H9 (cell line): ENCODE measurements at regions not wholly inside any gene's neighbourhood (a gene's known extent, or its start where the extent isn't known, plus 50 kb on each side); places are given as distances from the start of the nearest gene placed in this dataset.
A peak's percentile ranks its signal among the peaks of the same experiment; 100 is the strongest.
"Not testable (repeated sequence)": the region's sequence is repeated elsewhere in the genome, so short reads cannot be mapped to it uniquely, and the experiment has no call there.

Experiments
- DNase-seq: peaks from one replicate; pipeline ENCODE4 v3.0.0-alpha.2; 2017
- H2AFZ ChIP-seq: one replicate; pipeline ENCODE4 v1.6.1; 2013; ENCODE audit warnings: mild to moderate bottlenecking, low read length, control low read depth, moderate library complexity
- H2AK5ac ChIP-seq: 2 replicates; pipeline ENCODE4 v1.6.1; 2013; ENCODE audit warnings: low read length, control low read depth, mixed read lengths; ENCODE audit not compliant: insufficient read length
- H2BK120ac ChIP-seq: one replicate; pipeline ENCODE4 v1.6.1; 2013; ENCODE audit warnings: low read depth, mild to moderate bottlenecking, low read length, control low read depth, inconsistent platforms; ENCODE audit not compliant: poor library complexity, severe bottlenecking
- H2BK12ac ChIP-seq: 2 replicates; pipeline ENCODE4 v1.6.1; 2013; ENCODE audit warnings: low read length, control low read depth, mixed read lengths, low read depth; ENCODE audit not compliant: insufficient read length
- H2BK15ac ChIP-seq: 2 replicates; pipeline ENCODE4 v1.6.1; 2013; ENCODE audit warnings: low read depth, low read length, control low read depth
- H2BK20ac ChIP-seq: one replicate; pipeline ENCODE4 v1.6.1; 2013; ENCODE audit warnings: low read depth, mild to moderate bottlenecking, low read length, control low read depth, inconsistent platforms; ENCODE audit not compliant: poor library complexity, severe bottlenecking
- H2BK5ac ChIP-seq: 2 replicates; pipeline ENCODE4 v1.6.1; 2013; ENCODE audit warnings: low read length, control low read depth, mixed read lengths; ENCODE audit not compliant: insufficient read length
- H3K14ac ChIP-seq: 2 replicates; pipeline ENCODE4 v1.6.1; 2013; ENCODE audit warnings: low read length, control low read depth; ENCODE audit not compliant: insufficient read depth
- H3K18ac ChIP-seq: 2 replicates; pipeline ENCODE4 v1.6.1; 2013; ENCODE audit warnings: low read depth, mild to moderate bottlenecking, mixed read lengths, low read length, control low read depth; ENCODE audit not compliant: insufficient read length
- H3K23ac ChIP-seq: 2 replicates; pipeline ENCODE4 v1.6.1; 2013; ENCODE audit warnings: low read length, control low read depth, mixed read lengths, low read depth; ENCODE audit not compliant: insufficient read length
- H3K23me2 ChIP-seq: 2 replicates; pipeline ENCODE4 v1.6.1; 2013; ENCODE audit warnings: low read depth, mild to moderate bottlenecking, mixed read lengths, low read length, control low read depth; ENCODE audit not compliant: insufficient read length, poor library complexity, severe bottlenecking
- H3K27ac ChIP-seq: 2 replicates; pipeline ENCODE4 v1.5.1; 2013; ENCODE audit warnings: low read length, control low read depth, mixed read lengths, low read depth; ENCODE audit not compliant: insufficient read length
- H3K27me3 ChIP-seq: 2 replicates; pipeline ENCODE4 v1.6.1; 2013; ENCODE audit warnings: low read length, control low read depth, inconsistent platforms; ENCODE audit not compliant: insufficient read depth
- H3K4ac ChIP-seq: 2 replicates; pipeline ENCODE4 v1.6.1; 2013; ENCODE audit warnings: low read depth, mild to moderate bottlenecking, control low read depth, inconsistent platforms, low read length, moderate library complexity
- H3K4me1 ChIP-seq: 2 replicates; pipeline ENCODE4 v1.6.1; 2013; ENCODE audit warnings: low read length, control low read depth, inconsistent platforms; ENCODE audit not compliant: insufficient read depth
- H3K4me2 ChIP-seq: 2 replicates; pipeline ENCODE4 v1.6.1; 2013; ENCODE audit warnings: low read length, control low read depth, mixed read lengths; ENCODE audit not compliant: insufficient read length, insufficient read depth
- H3K56ac ChIP-seq: 2 replicates; pipeline ENCODE4 v1.6.1; 2013; ENCODE audit warnings: low read depth, mild to moderate bottlenecking, mixed read lengths, low read length, control low read depth; ENCODE audit not compliant: insufficient read length
- H3K79me1 ChIP-seq: 2 replicates; pipeline ENCODE4 v1.6.1; 2013; ENCODE audit warnings: low read depth, mild to moderate bottlenecking, moderate library complexity, low read length, control low read depth, inconsistent platforms; ENCODE audit not compliant: insufficient read depth, poor library complexity, severe bottlenecking
- H3K79me2 ChIP-seq: 2 replicates; pipeline ENCODE4 v1.6.1; 2013; ENCODE audit warnings: low read length, control low read depth, inconsistent platforms; ENCODE audit not compliant: insufficient read depth
- H3K9ac ChIP-seq: 2 replicates; pipeline ENCODE4 v1.6.1; 2013; ENCODE audit warnings: low read length, control low read depth, mixed read lengths; ENCODE audit not compliant: insufficient read length; ENCODE audit errors: extremely low read depth
- H3K9me3 ChIP-seq: one replicate; pipeline ENCODE4 v1.6.1; 2013; ENCODE audit warnings: low read depth, low read length, inconsistent platforms; ENCODE audit not compliant: control insufficient read depth
- H3T11ph ChIP-seq: one replicate; pipeline ENCODE4 v1.6.1; 2013; ENCODE audit warnings: mild to moderate bottlenecking, low read length, control low read depth, inconsistent platforms
- H4K20me1 ChIP-seq: one replicate; pipeline ENCODE4 v1.6.1; 2013; ENCODE audit not compliant: control insufficient read depth, insufficient read length, insufficient read depth
- H4K5ac ChIP-seq: 2 replicates; pipeline ENCODE4 v1.6.1; 2013; ENCODE audit warnings: low read depth, mild to moderate bottlenecking, mixed read lengths, low read length, control low read depth; ENCODE audit not compliant: insufficient read length
- H4K8ac ChIP-seq: replicated peaks from 2 replicates; pipeline ENCODE4 v1.6.1; 2013; ENCODE audit warnings: low read length, control low read depth, mixed read lengths, low read depth; ENCODE audit not compliant: insufficient read length
- H4K91ac ChIP-seq: 2 replicates; pipeline ENCODE4 v1.6.1; 2013; ENCODE audit warnings: low read depth, mild to moderate bottlenecking, moderate library complexity, mixed read lengths, low read length, control low read depth; ENCODE audit not compliant: insufficient read length
- H3K27ac Mint-ChIP-seq, 3 experiments: 2 replicates in 2 of 3; 3 replicates in 1 of 3; pipeline ENCODE4 v1.8.0; 2020 to 2021; ENCODE audit warnings: mixed read lengths in 3 of 3, mild to moderate bottlenecking in 1 of 3, moderate library complexity in 1 of 3
- H3K27me3 Mint-ChIP-seq: 2 replicates; pipeline ENCODE4 v1.8.0; 2021; ENCODE audit warnings: low read depth, mild to moderate bottlenecking, moderate library complexity, mixed read lengths
- H3K36me3 Mint-ChIP-seq, 3 experiments: 2 replicates in 2 of 3; 3 replicates in 1 of 3; pipeline ENCODE4 v1.8.0; 2020 to 2021; ENCODE audit warnings: low read depth in 3 of 3, mixed read lengths in 3 of 3; ENCODE audit not compliant: insufficient read depth in 1 of 3
- H3K4me1 Mint-ChIP-seq, 2 experiments: 2 replicates each; pipeline ENCODE4 v1.8.0; 2020; ENCODE audit warnings: mixed read lengths in 2 of 2
- H3K4me3 Mint-ChIP-seq, 2 experiments: 2 replicates in 1 of 2; 3 replicates in 1 of 2; pipeline ENCODE4 v1.8.0; 2020 to 2021; ENCODE audit warnings: mild to moderate bottlenecking in 2 of 2, mixed read lengths in 2 of 2, moderate library complexity in 1 of 2
- H3K9me3 Mint-ChIP-seq, 2 experiments: 2 replicates in 1 of 2; 3 replicates in 1 of 2; pipeline ENCODE4 v1.8.0; 2020; ENCODE audit warnings: mild to moderate bottlenecking in 2 of 2, mixed read lengths in 2 of 2, moderate library complexity in 1 of 2
- WGBS: extraction: QIAGEN DNeasy Blood & Tissue Kit; methylation state at CpG from one replicate; pipeline ENCODE4 v1.1.7; 2013; ENCODE audit warnings: missing lambda C conversion rate, low lambda C conversion rate, mixed read lengths; ENCODE audit not compliant: insufficient read length; ENCODE audit errors: extremely low coverage; 5-methylcytosine and 5-hydroxymethylcytosine counted together
- TF ChIP-seq, protein P1 (sequence below): fragments of 200-600 bp; sonication (generic); conservative IDR thresholded peaks from 3 replicates; pipeline ENCODE4 v1.8.0; 2021; ENCODE audit warnings: antibody characterized with exemption, mild to moderate bottlenecking

- Mint-ChIP-seq H3K27me3 (no peaks in the 10 kb centered on the region), H3K9me3 (peaks cover 0 to 7% of the 10 kb centered on the region in 2 experiments; a peak in 4 of 5 replicates), H3K4me3 (no peak overlapping the region), H3K27ac (peak overlapping the region; percentile 96 to 99 (median 99)), H3K36me3 (peaks cover 4 to 13% (median 10%) of the 10 kb centered on the region in 3 experiments; a peak in 6 of 7 replicates), H3K4me1 (peaks cover 44 to 47% of the 10 kb centered on the region in 2 experiments)
- H3K27me3 ChIP-seq = no peaks in the 10 kb centered on the region
- peak overlapping the region; percentile 4; the same call in 1 of the 2 replicates for H3K14ac ChIP-seq
- no peaks in the 10 kb centered on the region for H3K79me1 ChIP-seq
- H2BK15ac ChIP-seq = no peak overlapping the region
- no peaks in the 10 kb centered on the region for H4K20me1 ChIP-seq
- no peak overlapping the region for H2BK120ac ChIP-seq
- no peak overlapping the region for H3K4ac ChIP-seq
- H3K4me2 ChIP-seq = no peak overlapping the region
- H2AK5ac ChIP-seq = peak overlapping the region; percentile 81
- H3K27ac ChIP-seq = peak overlapping the region; percentile 85
- no peak overlapping the region for H3K18ac ChIP-seq
- H2BK12ac ChIP-seq = no peak overlapping the region
- H4K8ac ChIP-seq = no peak overlapping the region
- H3K79me2 ChIP-seq = no peaks in the 10 kb centered on the region
- H3K9me3 ChIP-seq = no peaks in the 10 kb centered on the region
- DNase-seq = no peak
- H3K56ac ChIP-seq = no peak overlapping the region
- no peak overlapping the region for H4K91ac ChIP-seq
- no peak overlapping the region for H3K9ac ChIP-seq
- no peak overlapping the region for H3K23ac ChIP-seq
- peaks cover 10% of the 10 kb centered on the region; the same call in 1 of the 2 replicates for H3K4me1 ChIP-seq
- H3T11ph ChIP-seq = no peak overlapping the region
- TF ChIP-seq, protein P1, sequence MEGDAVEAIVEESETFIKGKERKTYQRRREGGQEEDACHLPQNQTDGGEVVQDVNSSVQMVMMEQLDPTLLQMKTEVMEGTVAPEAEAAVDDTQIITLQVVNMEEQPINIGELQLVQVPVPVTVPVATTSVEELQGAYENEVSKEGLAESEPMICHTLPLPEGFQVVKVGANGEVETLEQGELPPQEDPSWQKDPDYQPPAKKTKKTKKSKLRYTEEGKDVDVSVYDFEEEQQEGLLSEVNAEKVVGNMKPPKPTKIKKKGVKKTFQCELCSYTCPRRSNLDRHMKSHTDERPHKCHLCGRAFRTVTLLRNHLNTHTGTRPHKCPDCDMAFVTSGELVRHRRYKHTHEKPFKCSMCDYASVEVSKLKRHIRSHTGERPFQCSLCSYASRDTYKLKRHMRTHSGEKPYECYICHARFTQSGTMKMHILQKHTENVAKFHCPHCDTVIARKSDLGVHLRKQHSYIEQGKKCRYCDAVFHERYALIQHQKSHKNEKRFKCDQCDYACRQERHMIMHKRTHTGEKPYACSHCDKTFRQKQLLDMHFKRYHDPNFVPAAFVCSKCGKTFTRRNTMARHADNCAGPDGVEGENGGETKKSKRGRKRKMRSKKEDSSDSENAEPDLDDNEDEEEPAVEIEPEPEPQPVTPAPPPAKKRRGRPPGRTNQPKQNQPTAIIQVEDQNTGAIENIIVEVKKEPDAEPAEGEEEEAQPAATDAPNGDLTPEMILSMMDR = peak; percentile 60
- peak overlapping the region; percentile 43 for H2BK5ac ChIP-seq
- H2AFZ ChIP-seq = no peak overlapping the region
- WGBS = no CpG with 5 or more reads among the region's 5 CpGs
- no peak overlapping the region for H2BK20ac ChIP-seq
- no peak overlapping the region for H4K5ac ChIP-seq
- no peaks in the 10 kb centered on the region for H3K23me2 ChIP-seq
These were observed 175.4 kb downstream of the CDC14C start for GRCh38 chr7:49099587-49100326.

GRCh38 chr7:49100908-49101740 is 176.8 kb downstream of the CDC14C start:
- H4K8ac ChIP-seq, H2BK120ac ChIP-seq, DNase-seq, H3K14ac ChIP-seq, H4K5ac ChIP-seq, H3K9me3 ChIP-seq, H3K79me1 ChIP-seq, H3K79me2 ChIP-seq, H3K23me2 ChIP-seq, H4K91ac ChIP-seq, H2BK15ac ChIP-seq, H3K4me1 ChIP-seq, H3K4ac ChIP-seq, H3K23ac ChIP-seq, H4K20me1 ChIP-seq, H2AFZ ChIP-seq, H2BK12ac ChIP-seq, H2AK5ac ChIP-seq, H3K9ac ChIP-seq, H3T11ph ChIP-seq, H3K27me3 ChIP-seq, H3K4me2 ChIP-seq, H3K56ac ChIP-seq, H3K27me3 Mint-ChIP-seq, H3K18ac ChIP-seq: not testable (repeated sequence)
- Mint-ChIP-seq H3K27ac (peak overlapping the region; percentile 96 to 99 (median 99)), H3K9me3 (peaks cover 2 to 13% of the 10 kb centered on the region in 2 experiments; a peak in 4 of 5 replicates), H3K4me3 (peak overlapping the region; percentile 46 to 56; a peak in 4 of 5 replicates), H3K4me1 (peaks cover 40 to 41% of the 10 kb centered on the region in 2 experiments), H3K36me3 (peaks cover 9 to 26% (median 12%) of the 10 kb centered on the region in 3 experiments)
- Histone ChIP-seq H2BK5ac (peak overlapping the region; percentile 62), H3K27ac (peak overlapping the region; percentile 85), H2BK20ac (peak overlapping the region; percentile 66)
- WGBS = no CpG with 5 or more reads among the region's 8 CpGs
